Lower leg skin (tissue), 3 donors: ENCODE measurements at regions not wholly inside any gene's neighbourhood (a gene's known extent, or its start where the extent isn't known, plus 50 kb on each side); places are given as distances from the start of the nearest gene placed in this dataset.

Experiments
- POLR2A ChIP-seq, 2 donors: fragments of 450-650 bp; IDR thresholded peaks; one replicate each; pipeline ENCODE4 v1.6.1; 2016 to 2017; ENCODE audit warnings: antibody characterized with exemption in 2 of 2, mild to moderate bottlenecking in 1 of 2, moderate library complexity in 1 of 2
- TF ChIP-seq, protein P1 (sequence below), 3 donors: fragments of 450-650 bp; IDR thresholded peaks; one replicate each; pipeline ENCODE4 v1.5.1; 2016; ENCODE audit warnings: antibody characterized with exemption in 3 of 3, mild to moderate bottlenecking in 3 of 3, moderate library complexity in 2 of 3

DNA sequence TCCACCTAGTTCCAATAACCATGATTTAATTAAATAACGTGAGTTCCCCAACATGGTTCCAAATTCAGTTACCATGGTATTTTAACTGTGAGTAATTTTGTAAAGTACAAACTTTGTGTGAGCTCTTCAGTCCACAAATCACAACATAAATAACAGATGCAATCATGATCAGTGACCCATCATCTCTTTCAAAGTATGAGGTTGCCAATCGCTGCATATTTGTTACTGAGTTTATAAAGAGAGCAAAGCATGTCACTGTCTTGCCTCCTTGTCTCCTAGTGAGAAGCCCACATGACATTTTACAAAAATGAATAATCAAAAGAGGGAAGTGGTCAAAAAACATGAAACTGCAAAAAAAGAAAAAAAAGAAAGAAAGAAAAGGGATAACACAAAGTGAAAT is 69.1 kb upstream of the PDSS1 start:
- TF ChIP-seq, protein P1, sequence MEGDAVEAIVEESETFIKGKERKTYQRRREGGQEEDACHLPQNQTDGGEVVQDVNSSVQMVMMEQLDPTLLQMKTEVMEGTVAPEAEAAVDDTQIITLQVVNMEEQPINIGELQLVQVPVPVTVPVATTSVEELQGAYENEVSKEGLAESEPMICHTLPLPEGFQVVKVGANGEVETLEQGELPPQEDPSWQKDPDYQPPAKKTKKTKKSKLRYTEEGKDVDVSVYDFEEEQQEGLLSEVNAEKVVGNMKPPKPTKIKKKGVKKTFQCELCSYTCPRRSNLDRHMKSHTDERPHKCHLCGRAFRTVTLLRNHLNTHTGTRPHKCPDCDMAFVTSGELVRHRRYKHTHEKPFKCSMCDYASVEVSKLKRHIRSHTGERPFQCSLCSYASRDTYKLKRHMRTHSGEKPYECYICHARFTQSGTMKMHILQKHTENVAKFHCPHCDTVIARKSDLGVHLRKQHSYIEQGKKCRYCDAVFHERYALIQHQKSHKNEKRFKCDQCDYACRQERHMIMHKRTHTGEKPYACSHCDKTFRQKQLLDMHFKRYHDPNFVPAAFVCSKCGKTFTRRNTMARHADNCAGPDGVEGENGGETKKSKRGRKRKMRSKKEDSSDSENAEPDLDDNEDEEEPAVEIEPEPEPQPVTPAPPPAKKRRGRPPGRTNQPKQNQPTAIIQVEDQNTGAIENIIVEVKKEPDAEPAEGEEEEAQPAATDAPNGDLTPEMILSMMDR (IDR thresholded peaks at IDR 0.05), result no peak
- no peak for TF ChIP-seq POLR2A (IDR thresholded peaks at IDR 0.05)
